ENCODE measurements at regions not wholly inside any gene's neighbourhood (a gene's known extent, or its start where the extent isn't known, plus 50 kb on each side); places are given as distances from the start of the nearest gene placed in this dataset.

- Histone ChIP-seq H3K27ac (peak overlapping the region; percentile 53 to 55), H3K27me3 (no peaks in the 10 kb centered on the region), H3K36me3 (no peaks in the 10 kb centered on the region), H3K9me3 (no peaks in the 10 kb centered on the region), H3K4me3 (no peak overlapping the region), H3K4me1 (peaks cover 0 to 9% of the 10 kb centered on the region in 2 donors)
- peak; percentile 60 to 94 for DNase-seq (ENCODE audit: low spot score in 2 of 2)
- no peak for TF ChIP-seq CTCF (IDR thresholded peaks at IDR 0.05)
- intact Hi-C loops (cut with DNase I): loop anchor here (1.0 to 5.0 kb wide), 4 partner anchors 42 to 283 kb away; no protein-coding TSS in a partner anchor
Measured at GRCh38 chr22:27170491-27170890, 513.1 kb downstream of the MIAT start.

GRCh38 chr22:27171212-27171611 lies 513.8 kb downstream of the MIAT start:
- no peak overlapping the region for H3K4me3 ChIP-seq
- H3K9me3 ChIP-seq: no peaks in the 10 kb centered on the region
- H3K27ac ChIP-seq: no peak overlapping the region
- intact Hi-C loops (cut with DNase I): loop anchor here (2.0 to 5.0 kb wide), 3 partner anchors 42 to 284 kb away; no protein-coding TSS in a partner anchor
- no peaks in the 10 kb centered on the region for H3K27me3 ChIP-seq
- TF ChIP-seq CTCF (IDR thresholded peaks at IDR 0.05): no peak
- DNase-seq (ENCODE audit: low spot score in 2 of 2): no peak
- H3K36me3 ChIP-seq: no peaks in the 10 kb centered on the region
- peaks cover 0 to 9% of the 10 kb centered on the region in 2 donors for H3K4me1 ChIP-seq

GRCh38 chr22:27173530-27173929 lies 516.1 kb downstream of the MIAT start:
- Histone ChIP-seq H3K36me3 (no peaks in the 10 kb centered on the region), H3K4me1 (peaks cover 0 to 9% of the 10 kb centered on the region in 2 donors), H3K4me3 (no peak overlapping the region), H3K27ac (no peak overlapping the region), H3K9me3 (no peaks in the 10 kb centered on the region), H3K27me3 (no peaks in the 10 kb centered on the region)
- no peak for TF ChIP-seq CTCF (IDR thresholded peaks at IDR 0.05)
- no peak for DNase-seq (ENCODE audit: low spot score in 2 of 2)
- intact Hi-C loops (cut with DNase I): loop anchor here (5.0 kb wide), 2 partner anchors 141 to 286 kb away; no protein-coding TSS in a partner anchor

- no peak for TF ChIP-seq CTCF (IDR thresholded peaks at IDR 0.05)
- Histone ChIP-seq H3K4me3 (no peak overlapping the region), H3K36me3 (no peaks in the 10 kb centered on the region), H3K27me3 (no peaks in the 10 kb centered on the region), H3K9me3 (no peaks in the 10 kb centered on the region), H3K27ac (no peak overlapping the region), H3K4me1 (peaks cover 0 to 5% of the 10 kb centered on the region in 2 donors)
- intact Hi-C loops (cut with DNase I): no loop called here
- no peak for DNase-seq (ENCODE audit: low spot score in 2 of 2)
Measured at GRCh38 chr22:27175021-27175838, 517.8 kb downstream of the MIAT start.

- Histone ChIP-seq H3K27ac (no peak overlapping the region), H3K36me3 (no peaks in the 10 kb centered on the region), H3K4me1 (peaks cover 0 to under 1% of the 10 kb centered on the region in 2 donors), H3K27me3 (no peaks in the 10 kb centered on the region), H3K4me3 (no peak overlapping the region), H3K9me3 (no peaks in the 10 kb centered on the region)
- intact Hi-C loops (cut with DNase I): no loop called here
- DNase-seq (ENCODE audit: low spot score in 2 of 2): no peak
- no peak for TF ChIP-seq CTCF (IDR thresholded peaks at IDR 0.05)
Measured at GRCh38 chr22:27175974-27176373, 518.6 kb downstream of the MIAT start.
